AG04450 (cell line): ENCODE measurements at regions not wholly inside any gene's neighbourhood (a gene's known extent, or its start where the extent isn't known, plus 50 kb on each side); places are given as distances from the start of the nearest gene placed in this dataset.

Experiments used
- CTCF ChIA-PET: fragments of 300-600, 350-600 bp; formaldehyde crosslinking; extraction: SDS; loops from one replicate; lab custom pipeline; 2022; ENCODE audit warnings: antibody characterized with exemption, inconsistent platforms; lab: Charles Lee
- POLR2A ChIA-PET: fragments of 350-600 bp; formaldehyde crosslinking; extraction: SDS; loops from one replicate; lab custom pipeline; 2021; ENCODE audit warnings: antibody characterized with exemption, inconsistent platforms; lab: Yijun Ruan, JAX
- DNase-seq: peaks from one replicate; pipeline ENCODE4 v3.0.0-alpha.2; 2011; ENCODE audit warnings: low read depth, low spot score
- H3K27ac ChIP-seq: one replicate; pipeline ENCODE4 v1.5.1; 2012; ENCODE audit warnings: low read depth, low read length, control low read depth
- H3K27me3 ChIP-seq: one replicate; pipeline ENCODE4 v1.6.0; 2012; ENCODE audit warnings: low read length; ENCODE audit not compliant: control insufficient read depth, insufficient read depth
- H3K4me3 ChIP-seq: 2 replicates; pipeline ENCODE4 v1.5.1; 2011; ENCODE audit warnings: mild to moderate bottlenecking, low read depth, low read length, control low read depth
- H3K9me3 ChIP-seq: 2 replicates; pipeline ENCODE4 v1.5.1; 2012; ENCODE audit warnings: low read length; ENCODE audit not compliant: control insufficient read depth, insufficient read depth
- TF ChIP-seq, protein P1 (sequence below): IDR thresholded peaks from 2 replicates; pipeline ENCODE4 v1.5.1; 2011; ENCODE audit warnings: low read depth, low read length, control low read depth, inconsistent platforms

DNA sequence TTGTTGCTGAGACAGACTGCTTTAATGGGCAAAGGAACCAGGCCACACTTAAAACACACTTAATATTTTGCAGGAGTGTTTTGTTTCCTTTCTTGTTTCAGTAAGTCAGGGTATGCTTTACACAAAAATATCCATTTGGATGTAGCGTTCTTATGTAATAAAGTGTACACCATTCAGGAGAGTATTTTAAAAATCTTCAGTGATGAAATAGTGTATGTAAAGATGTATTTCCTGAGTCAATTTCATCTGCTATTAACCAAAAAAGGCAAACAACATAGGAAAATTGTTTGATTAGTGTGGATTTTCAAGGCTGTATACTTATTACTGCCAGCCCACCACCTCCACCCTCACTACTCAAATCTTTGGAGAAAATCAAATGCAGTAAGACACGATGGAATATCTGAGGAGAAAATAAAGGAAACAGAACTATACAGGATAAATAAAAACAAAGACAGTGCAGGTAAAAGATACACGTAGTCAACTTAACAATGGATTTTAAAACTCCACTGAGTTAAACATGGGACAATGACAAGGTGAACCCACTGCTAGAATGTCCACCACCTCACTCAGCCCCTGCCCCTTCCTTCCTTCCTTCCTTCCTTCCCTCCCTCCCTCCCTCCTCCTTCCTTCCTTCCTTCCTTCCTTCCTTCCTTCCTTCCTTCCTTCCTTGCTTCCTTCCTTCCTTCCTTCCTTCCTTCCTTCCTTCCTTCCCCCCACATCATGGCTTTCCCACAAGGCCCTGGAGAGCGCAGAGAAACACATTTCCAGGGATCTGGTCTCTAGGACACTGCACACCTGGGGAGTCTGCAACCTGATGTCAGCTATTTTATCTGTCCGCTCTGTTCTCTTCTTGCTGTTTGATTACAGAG, 360.3 kb downstream of the IRS2 start:
- H3K27me3 ChIP-seq, result no peaks in the 10 kb centered on the region

DNA sequence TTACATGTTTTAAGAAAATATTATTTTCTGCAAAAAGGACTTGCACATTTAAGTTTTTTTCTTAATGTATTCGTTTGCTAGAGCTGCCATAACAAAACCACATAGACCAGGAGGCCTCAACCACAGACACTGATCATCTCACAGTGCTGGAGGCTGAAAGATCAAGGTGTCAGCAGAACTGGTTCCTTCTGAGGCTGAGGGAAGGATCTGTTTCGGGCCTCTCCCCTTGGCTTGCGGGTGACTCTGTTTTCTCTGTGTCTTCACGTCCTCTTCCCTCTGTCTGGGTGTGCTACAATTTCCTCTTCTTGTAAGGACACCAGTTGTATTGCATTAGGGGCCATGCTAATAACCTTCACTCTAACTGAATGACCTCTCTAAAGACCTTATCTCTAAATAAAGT, 364.2 kb downstream of the IRS2 start:
- Histone ChIP-seq H3K4me3 (no peak overlapping the region), H3K9me3 (no peaks in the 10 kb centered on the region), H3K27ac (no peak overlapping the region), H3K27me3 (no peaks in the 10 kb centered on the region)
- POLR2A ChIA-PET, result no interaction called here
- TF ChIP-seq, protein P1, sequence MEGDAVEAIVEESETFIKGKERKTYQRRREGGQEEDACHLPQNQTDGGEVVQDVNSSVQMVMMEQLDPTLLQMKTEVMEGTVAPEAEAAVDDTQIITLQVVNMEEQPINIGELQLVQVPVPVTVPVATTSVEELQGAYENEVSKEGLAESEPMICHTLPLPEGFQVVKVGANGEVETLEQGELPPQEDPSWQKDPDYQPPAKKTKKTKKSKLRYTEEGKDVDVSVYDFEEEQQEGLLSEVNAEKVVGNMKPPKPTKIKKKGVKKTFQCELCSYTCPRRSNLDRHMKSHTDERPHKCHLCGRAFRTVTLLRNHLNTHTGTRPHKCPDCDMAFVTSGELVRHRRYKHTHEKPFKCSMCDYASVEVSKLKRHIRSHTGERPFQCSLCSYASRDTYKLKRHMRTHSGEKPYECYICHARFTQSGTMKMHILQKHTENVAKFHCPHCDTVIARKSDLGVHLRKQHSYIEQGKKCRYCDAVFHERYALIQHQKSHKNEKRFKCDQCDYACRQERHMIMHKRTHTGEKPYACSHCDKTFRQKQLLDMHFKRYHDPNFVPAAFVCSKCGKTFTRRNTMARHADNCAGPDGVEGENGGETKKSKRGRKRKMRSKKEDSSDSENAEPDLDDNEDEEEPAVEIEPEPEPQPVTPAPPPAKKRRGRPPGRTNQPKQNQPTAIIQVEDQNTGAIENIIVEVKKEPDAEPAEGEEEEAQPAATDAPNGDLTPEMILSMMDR, result no peak
- CTCF ChIA-PET, result no interaction called here
- DNase-seq, result no peak

More for the DNA sequence above, 360.3 kb downstream of the IRS2 start:
- POLR2A ChIA-PET, result no interaction called here
- CTCF ChIA-PET, result no interaction called here
- H3K9me3 ChIP-seq, result no peaks in the 10 kb centered on the region
- TF ChIP-seq, protein P1, result no peak
- H3K4me3 ChIP-seq, result no peak overlapping the region
- DNase-seq, result no peak
- no peak overlapping the region for H3K27ac ChIP-seq

DNA sequence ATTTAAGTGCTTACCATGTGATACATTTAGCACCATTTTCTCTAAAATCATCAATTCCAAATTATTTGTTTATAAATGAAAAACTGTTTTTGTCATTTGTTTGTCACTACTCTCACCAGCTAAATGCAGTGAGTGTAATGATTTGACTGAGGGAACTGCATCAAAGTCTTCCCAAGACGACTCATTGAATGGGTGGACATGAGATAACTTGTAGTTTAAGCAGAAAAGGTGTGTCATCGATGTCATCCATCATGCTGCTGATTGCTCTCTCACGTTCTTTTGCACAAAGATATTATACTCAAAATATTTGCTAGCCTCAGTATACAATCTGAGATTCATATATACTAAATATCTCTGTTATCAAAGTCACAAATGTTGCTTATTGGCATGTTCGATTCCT, 366.5 kb downstream of the IRS2 start:
- no peak for DNase-seq
- TF ChIP-seq, protein P1, result no peak
- ChIA-PET CTCF (no interaction called here), POLR2A (no interaction called here)
- no peaks in the 10 kb centered on the region for H3K9me3 ChIP-seq
- no peak overlapping the region for H3K27ac ChIP-seq
- no peak overlapping the region for H3K4me3 ChIP-seq
- no peaks in the 10 kb centered on the region for H3K27me3 ChIP-seq

DNA sequence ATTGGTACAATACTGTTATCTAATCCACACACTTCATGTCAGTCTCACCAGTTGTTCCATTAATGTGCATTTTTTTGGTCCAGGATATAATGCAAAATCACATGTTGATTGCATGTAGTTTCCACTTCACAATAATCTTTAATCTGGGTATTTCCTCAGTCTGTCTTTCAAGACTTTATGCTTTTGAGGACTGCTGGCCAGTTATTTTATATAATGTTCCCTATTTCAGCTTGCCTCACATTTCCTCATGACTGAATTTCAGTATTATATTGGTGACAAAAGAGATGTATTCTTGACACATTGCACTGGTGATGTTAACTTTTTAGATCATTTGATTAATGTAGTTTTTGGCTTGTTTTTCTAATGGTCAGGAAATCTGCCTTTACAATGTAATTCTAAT, 368.3 kb downstream of the IRS2 start:
- no peak for DNase-seq
- ChIA-PET POLR2A (no interaction called here), CTCF (no interaction called here)
- Histone ChIP-seq H3K27ac (no peak overlapping the region), H3K27me3 (no peaks in the 10 kb centered on the region), H3K9me3 (no peaks in the 10 kb centered on the region), H3K4me3 (no peak overlapping the region)
- TF ChIP-seq, protein P1, result no peak

DNA sequence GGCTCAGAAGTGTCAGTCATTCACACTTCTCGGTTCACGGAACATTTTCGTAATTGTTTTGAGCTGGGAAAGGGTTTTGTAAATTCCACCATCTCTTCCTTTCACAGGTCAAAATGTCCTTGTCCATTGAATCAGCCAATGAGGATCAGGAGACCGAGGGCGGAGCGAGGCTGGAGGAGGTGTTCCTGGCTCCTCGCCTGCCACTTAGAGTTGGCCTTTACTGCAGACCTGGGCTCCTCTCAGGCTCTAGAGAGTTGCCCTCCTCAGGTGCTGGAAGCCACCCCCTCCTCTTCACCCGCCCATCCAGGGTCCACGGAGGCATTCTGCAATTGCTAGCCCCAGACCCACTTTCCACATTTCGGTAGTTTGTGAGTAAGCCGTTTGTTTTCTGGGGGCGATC, 370.4 kb downstream of the IRS2 start:
- H3K9me3 ChIP-seq, result no peaks in the 10 kb centered on the region

More for the DNA sequence above, 370.4 kb downstream of the IRS2 start:
- ChIA-PET POLR2A (no interaction called here), CTCF (no interaction called here)
- no peak overlapping the region for H3K4me3 ChIP-seq
- no peak overlapping the region for H3K27ac ChIP-seq
- no peaks in the 10 kb centered on the region for H3K27me3 ChIP-seq
- no peak for DNase-seq
- TF ChIP-seq, protein P1, result no peak
